ENCODE measurements at regions not wholly inside any gene's neighbourhood (a gene's known extent, or its start where the extent isn't known, plus 50 kb on each side); places are given as distances from the start of the nearest gene placed in this dataset.

DNA sequence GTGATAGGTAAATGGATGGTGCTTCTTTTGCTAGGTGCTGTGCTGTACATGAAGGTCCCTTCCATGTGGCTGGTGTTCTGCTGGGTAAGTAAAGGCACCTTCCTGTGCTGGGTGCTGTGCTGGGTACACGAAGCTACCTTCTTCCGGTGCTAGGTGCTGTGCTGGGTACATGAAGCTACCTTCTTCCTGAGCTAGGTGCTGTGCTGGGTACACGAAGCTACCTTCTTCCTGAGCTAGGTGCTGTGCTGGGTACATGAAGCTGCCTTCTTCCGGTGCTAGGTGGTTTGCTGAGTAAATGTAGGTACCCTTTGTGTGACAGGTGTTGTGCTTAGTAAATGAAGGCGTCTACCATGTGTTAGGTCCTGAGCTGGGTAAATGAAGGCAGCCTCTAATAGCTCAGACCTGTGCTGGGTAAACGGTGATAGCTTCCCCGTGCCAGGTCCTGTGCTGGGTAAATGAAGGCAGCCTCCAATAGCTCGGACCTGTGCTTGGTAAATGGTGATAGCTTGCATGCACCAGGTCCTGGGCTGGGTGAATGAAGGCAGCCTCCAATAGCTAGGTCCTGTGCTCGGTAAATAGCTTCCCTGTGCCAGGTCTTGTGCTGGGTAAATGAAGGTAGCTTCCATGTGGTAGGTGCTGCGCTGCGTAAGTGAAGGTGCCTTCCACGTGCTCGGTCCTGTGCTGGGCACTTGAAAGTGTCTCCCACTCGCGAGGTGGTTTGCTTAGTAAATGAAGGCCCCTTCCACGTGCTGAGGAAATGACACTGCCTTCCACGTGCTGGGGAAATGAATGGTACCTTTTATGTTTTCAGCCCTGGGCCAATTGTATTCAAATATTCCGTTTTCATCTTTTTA lies 115.5 kb downstream of the ERMARD start (continued):
- TF ChIP-seq, protein P1, sequence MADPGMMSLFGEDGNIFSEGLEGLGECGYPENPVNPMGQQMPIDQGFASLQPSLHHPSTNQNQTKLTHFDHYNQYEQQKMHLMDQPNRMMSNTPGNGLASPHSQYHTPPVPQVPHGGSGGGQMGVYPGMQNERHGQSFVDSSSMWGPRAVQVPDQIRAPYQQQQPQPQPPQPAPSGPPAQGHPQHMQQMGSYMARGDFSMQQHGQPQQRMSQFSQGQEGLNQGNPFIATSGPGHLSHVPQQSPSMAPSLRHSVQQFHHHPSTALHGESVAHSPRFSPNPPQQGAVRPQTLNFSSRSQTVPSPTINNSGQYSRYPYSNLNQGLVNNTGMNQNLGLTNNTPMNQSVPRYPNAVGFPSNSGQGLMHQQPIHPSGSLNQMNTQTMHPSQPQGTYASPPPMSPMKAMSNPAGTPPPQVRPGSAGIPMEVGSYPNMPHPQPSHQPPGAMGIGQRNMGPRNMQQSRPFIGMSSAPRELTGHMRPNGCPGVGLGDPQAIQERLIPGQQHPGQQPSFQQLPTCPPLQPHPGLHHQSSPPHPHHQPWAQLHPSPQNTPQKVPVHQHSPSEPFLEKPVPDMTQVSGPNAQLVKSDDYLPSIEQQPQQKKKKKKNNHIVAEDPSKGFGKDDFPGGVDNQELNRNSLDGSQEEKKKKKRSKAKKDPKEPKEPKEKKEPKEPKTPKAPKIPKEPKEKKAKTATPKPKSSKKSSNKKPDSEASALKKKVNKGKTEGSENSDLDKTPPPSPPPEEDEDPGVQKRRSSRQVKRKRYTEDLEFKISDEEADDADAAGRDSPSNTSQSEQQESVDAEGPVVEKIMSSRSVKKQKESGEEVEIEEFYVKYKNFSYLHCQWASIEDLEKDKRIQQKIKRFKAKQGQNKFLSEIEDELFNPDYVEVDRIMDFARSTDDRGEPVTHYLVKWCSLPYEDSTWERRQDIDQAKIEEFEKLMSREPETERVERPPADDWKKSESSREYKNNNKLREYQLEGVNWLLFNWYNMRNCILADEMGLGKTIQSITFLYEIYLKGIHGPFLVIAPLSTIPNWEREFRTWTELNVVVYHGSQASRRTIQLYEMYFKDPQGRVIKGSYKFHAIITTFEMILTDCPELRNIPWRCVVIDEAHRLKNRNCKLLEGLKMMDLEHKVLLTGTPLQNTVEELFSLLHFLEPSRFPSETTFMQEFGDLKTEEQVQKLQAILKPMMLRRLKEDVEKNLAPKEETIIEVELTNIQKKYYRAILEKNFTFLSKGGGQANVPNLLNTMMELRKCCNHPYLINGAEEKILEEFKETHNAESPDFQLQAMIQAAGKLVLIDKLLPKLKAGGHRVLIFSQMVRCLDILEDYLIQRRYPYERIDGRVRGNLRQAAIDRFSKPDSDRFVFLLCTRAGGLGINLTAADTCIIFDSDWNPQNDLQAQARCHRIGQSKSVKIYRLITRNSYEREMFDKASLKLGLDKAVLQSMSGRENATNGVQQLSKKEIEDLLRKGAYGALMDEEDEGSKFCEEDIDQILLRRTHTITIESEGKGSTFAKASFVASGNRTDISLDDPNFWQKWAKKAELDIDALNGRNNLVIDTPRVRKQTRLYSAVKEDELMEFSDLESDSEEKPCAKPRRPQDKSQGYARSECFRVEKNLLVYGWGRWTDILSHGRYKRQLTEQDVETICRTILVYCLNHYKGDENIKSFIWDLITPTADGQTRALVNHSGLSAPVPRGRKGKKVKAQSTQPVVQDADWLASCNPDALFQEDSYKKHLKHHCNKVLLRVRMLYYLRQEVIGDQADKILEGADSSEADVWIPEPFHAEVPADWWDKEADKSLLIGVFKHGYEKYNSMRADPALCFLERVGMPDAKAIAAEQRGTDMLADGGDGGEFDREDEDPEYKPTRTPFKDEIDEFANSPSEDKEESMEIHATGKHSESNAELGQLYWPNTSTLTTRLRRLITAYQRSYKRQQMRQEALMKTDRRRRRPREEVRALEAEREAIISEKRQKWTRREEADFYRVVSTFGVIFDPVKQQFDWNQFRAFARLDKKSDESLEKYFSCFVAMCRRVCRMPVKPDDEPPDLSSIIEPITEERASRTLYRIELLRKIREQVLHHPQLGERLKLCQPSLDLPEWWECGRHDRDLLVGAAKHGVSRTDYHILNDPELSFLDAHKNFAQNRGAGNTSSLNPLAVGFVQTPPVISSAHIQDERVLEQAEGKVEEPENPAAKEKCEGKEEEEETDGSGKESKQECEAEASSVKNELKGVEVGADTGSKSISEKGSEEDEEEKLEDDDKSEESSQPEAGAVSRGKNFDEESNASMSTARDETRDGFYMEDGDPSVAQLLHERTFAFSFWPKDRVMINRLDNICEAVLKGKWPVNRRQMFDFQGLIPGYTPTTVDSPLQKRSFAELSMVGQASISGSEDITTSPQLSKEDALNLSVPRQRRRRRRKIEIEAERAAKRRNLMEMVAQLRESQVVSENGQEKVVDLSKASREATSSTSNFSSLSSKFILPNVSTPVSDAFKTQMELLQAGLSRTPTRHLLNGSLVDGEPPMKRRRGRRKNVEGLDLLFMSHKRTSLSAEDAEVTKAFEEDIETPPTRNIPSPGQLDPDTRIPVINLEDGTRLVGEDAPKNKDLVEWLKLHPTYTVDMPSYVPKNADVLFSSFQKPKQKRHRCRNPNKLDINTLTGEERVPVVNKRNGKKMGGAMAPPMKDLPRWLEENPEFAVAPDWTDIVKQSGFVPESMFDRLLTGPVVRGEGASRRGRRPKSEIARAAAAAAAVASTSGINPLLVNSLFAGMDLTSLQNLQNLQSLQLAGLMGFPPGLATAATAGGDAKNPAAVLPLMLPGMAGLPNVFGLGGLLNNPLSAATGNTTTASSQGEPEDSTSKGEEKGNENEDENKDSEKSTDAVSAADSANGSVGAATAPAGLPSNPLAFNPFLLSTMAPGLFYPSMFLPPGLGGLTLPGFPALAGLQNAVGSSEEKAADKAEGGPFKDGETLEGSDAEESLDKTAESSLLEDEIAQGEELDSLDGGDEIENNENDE (IDR thresholded peaks at IDR 0.05; ENCODE audit: insufficient replicate concordance, low read length): no peak
- TF ChIP-seq SIN3A (conservative IDR thresholded peaks at IDR 0.05 in 1 of 2, IDR thresholded peaks at IDR 0.05 in 1 of 2; ENCODE audit: low read depth in 1 of 2, low read length in 2 of 2) (no peak), POLR2AphosphoS5 (IDR thresholded peaks at IDR 0.05; ENCODE audit: low read depth, low read length) (no peak), RXRA (IDR thresholded peaks at IDR 0.05; ENCODE audit: insufficient read depth, low read depth, low read length) (no peak), MAFK (IDR thresholded peaks at IDR 0.05; ENCODE audit: low read depth, low read length) (no peak), YY1 (IDR thresholded peaks at IDR 0.05; ENCODE audit: low read depth, low read length) (no peak), GABPA (IDR thresholded peaks at IDR 0.05; ENCODE audit: borderline replicate concordance, insufficient read depth, low read length) (no peak), GTF2F1 (IDR thresholded peaks at IDR 0.05; ENCODE audit: borderline replicate concordance, low read depth, low read length) (no peak), RNF2 (IDR thresholded peaks at IDR 0.05; ENCODE audit: borderline replicate concordance, low read depth, low read length, missing control alignments, poor library complexity, severe bottlenecking) (no peak)

Data from H1 (cell line).